Raji (cell line): ENCODE measurements at regions not wholly inside any gene's neighbourhood (a gene's known extent, or its start where the extent isn't known, plus 50 kb on each side); places are given as distances from the start of the nearest gene placed in this dataset.

Experiments
- POLR2A ChIP-seq: IDR thresholded peaks from 2 replicates; pipeline ENCODE4 v1.6.1; 2011; ENCODE audit warnings: low read depth, low read length, control low read depth; ENCODE audit not compliant: insufficient read depth

- no peak for TF ChIP-seq POLR2A
These were observed 144.6 kb upstream of the FOXF1 start for GRCh38 chr16:86365513-86366273.

- no peak for TF ChIP-seq POLR2A
These were observed 143.8 kb upstream of the FOXF1 start for GRCh38 chr16:86366481-86366880.

DNA sequence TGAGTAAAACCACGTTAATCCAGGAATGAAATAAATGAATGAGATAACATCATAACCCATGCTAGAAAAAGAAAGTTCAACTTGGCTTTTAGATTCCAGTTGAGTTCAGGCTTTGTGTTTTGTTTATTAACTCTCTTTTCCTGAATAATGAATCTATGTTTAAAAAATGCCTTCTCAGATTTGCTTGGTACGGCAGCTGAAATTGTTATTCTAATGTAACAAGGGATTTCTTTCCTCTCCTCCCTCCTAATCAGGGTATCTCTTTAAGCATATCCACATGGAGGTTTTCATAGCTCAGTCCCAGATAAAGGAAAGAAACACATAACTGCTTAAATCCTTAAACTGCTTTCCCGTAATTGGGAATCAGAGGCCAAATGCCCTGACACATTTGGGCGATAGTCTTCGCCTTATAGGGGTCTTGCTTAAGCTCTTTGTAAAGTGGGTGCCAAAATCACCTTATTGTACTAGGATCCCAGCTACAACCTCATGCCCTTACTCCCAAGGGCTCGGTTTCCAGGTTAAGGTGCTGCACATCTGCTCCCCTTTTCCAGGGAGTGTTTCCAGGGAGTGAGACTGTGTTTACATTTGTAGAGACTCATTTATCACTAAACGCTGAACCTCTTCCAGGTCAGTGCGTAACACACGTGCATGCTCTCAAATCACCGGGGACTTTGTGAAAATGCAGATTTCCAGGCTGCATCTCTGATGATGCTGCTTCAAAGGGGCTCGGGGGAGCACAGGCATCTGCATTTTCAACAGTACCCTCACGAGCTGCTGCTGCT lies 142.8 kb upstream of the FOXF1 start:
- no peak for TF ChIP-seq POLR2A

GRCh38 chr16:86368261-86368660 lies 142.1 kb upstream of the FOXF1 start:
- no peak for TF ChIP-seq POLR2A

- TF ChIP-seq POLR2A: no peak
These were observed 140.3 kb upstream of the FOXF1 start for GRCh38 chr16:86370062-86370461.

DNA sequence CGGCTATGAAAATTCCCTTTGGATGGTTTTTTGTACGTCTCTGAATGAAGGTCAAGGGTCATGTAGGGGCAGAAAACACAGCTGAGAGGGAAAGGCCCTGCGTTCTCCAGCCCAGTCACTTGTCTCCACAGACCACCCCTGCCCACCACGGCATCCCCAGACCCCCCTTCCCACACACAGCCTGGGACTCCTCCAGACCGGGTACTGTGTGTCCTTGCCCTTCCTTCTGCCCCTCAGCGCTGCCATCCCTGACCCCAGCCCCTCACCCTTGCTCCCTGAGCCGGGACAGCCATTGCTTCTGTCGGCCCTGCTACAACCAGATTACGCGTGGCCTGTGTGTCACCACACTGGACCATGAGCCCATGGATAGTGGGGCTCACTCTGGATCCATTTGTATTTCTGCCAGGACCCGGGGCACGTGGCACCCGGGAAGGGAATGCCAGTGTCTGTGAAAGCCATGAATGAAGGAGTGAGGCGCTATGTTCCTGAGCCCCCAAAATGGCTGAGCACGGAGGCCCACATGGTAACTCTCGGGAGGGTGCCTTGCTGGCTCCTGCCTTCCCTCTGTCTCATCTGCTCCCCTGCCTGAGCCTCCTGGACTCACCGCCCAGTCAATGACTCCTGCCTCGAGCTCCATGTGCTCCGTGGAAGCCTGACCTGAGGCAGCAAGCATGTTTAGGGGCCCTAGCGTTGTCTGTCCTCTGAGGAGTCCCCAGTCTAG lies 139.1 kb upstream of the FOXF1 start:
- no peak for TF ChIP-seq POLR2A

DNA sequence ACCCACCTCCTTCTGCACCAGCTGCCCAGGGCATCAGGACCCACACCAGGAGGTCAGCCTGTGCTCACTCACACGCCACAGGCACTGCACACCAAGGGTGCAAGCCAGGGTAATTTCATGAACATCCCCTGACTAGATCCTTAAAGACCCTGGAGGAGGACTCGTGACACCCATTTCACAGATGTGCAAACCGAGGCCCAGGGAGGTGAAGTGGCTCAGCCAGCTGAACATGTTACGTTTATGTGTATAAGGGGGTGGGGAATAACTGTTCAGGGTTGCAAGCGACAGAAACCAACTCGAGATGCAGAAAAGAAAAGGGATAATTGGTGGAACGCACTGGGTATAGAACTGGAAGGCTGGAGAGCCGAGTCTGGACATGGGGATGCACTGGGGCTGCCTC lies 138.1 kb upstream of the FOXF1 start:
- TF ChIP-seq POLR2A: no peak

GRCh38 chr16:86373276-86373901 lies 136.9 kb upstream of the FOXF1 start:
- TF ChIP-seq POLR2A: no peak

- no peak for TF ChIP-seq POLR2A
These were observed 135.7 kb upstream of the FOXF1 start for GRCh38 chr16:86374603-86375130.

GRCh38 chr16:86375364-86375763 lies 135.0 kb upstream of the FOXF1 start:
- TF ChIP-seq POLR2A: no peak

DNA sequence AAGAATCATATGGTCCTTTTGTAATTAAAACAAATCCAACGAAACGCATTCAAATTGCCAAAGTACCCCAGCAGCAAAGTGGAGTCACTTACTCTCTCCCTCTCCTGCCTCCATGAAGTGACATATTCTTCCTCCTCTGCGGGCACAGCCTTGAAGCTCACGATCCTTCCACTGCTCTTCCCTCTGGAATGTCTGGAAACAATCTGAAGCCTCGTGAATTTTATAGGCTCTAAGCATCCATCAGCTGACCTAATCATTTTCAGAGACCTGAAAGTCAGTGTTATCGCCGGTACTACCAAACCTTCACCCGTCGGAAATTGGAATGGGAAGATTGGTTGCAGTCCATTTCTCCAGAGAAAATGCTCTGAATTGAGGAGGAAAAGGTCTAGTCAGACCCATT lies 134.5 kb upstream of the FOXF1 start:
- no peak for TF ChIP-seq POLR2A

DNA sequence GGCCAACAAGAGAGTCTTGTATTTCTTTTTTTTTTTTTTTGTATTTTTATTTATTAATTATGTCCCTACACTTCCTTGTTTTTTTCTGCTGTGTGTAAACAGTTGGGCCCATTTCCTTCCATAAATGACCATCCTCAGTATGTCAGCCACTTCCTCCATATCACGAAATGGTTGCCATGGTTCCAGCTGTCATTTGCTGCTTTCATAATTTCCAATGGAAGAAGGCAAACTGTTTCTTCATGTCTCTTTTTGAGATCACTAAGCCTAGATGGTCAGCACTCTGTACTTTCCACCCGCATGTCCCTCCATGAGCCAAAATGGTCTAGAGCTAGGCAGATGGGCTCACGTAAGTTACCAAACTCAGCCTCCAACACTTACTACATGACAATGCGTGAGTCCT lies 133.5 kb upstream of the FOXF1 start:
- no peak for TF ChIP-seq POLR2A

GRCh38 chr16:86377251-86378022 lies 132.9 kb upstream of the FOXF1 start:
- no peak for TF ChIP-seq POLR2A

DNA sequence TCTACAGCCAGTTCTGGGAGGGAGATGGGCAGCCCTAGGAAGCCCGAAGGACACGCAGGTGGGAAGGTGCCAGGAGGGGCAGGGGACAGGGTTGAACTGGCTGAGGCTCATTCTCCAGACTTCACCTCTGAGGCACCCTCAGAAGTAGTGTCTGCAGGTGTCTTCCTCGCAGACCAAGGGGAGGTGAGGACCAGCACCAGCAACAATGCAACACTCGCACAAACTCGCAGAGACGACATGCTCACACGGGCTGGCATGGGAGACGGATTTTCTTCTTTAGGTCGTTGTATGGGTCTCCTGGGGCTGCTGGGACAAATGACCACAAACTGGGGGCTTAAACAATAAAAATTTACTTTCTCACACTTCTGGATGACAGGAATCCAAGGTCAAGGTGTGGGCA lies 132.2 kb upstream of the FOXF1 start:
- no peak for TF ChIP-seq POLR2A

GRCh38 chr16:86378831-86379504 lies 131.4 kb upstream of the FOXF1 start:
- TF ChIP-seq POLR2A: no peak

GRCh38 chr16:86379505-86379846 lies 130.9 kb upstream of the FOXF1 start:
- no peak for TF ChIP-seq POLR2A
